ENCODE measurements at regions not wholly inside any gene's neighbourhood (a gene's known extent, or its start where the extent isn't known, plus 50 kb on each side); places are given as distances from the start of the nearest gene placed in this dataset.

DNA sequence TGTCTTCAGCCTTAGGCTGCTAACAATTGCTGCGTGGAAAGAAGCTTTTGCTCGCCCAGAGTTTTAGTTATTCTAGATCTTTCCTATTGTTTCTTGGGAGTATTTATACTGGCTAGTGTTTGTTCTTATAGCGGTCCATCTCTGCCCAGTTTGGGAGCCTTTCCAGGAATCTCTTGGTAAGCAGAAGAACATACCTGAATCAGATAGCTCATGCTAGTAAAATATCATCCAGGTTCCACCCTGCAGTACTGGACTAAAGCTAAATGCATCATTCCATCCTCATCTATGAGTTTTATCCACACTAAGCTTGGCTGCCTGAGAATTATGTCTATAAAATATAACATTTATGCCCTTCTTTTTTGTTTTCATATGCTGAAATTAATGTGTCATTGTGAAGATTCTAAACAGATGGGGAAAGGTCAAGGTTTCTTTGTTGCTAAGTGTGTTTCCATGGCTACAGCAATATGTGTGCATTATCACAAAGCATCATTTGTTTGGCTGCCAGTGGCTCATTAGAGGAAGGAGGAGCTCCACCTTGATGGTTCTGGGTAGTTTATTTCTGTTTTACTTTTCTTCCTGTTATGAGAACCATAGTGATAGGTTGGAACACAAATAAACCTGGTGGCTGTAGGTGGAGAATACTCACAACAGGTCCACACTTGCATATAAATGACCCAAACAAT lies 182.8 kb downstream of the PIK3C3 start:
- DNase-seq = peak; percentile 97

GRCh38 chr18:42141439-42141838 lies 186.4 kb downstream of the PIK3C3 start:
- peak; percentile 44 for DNase-seq

- DNase-seq = peak; percentile 86
Observed at GRCh38 chr18:42155024-42155423, 200.0 kb downstream of the PIK3C3 start.

- DNase-seq = peak; percentile 46
Observed at GRCh38 chr18:42156281-42156680, 201.2 kb downstream of the PIK3C3 start.

- DNase-seq = peak; percentile 95
Observed at GRCh38 chr18:42157420-42157819, 202.4 kb downstream of the PIK3C3 start.

GRCh38 chr18:42157878-42158277 lies 202.8 kb downstream of the PIK3C3 start:
- peak; percentile 94 for DNase-seq

GRCh38 chr18:42159146-42159545 lies 204.1 kb downstream of the PIK3C3 start:
- no peak for DNase-seq

- no peak for DNase-seq
Observed at GRCh38 chr18:42163321-42163720, 208.3 kb downstream of the PIK3C3 start.

- DNase-seq = peak; percentile 68
Observed at GRCh38 chr18:42164556-42164955, 209.5 kb downstream of the PIK3C3 start.

DNA sequence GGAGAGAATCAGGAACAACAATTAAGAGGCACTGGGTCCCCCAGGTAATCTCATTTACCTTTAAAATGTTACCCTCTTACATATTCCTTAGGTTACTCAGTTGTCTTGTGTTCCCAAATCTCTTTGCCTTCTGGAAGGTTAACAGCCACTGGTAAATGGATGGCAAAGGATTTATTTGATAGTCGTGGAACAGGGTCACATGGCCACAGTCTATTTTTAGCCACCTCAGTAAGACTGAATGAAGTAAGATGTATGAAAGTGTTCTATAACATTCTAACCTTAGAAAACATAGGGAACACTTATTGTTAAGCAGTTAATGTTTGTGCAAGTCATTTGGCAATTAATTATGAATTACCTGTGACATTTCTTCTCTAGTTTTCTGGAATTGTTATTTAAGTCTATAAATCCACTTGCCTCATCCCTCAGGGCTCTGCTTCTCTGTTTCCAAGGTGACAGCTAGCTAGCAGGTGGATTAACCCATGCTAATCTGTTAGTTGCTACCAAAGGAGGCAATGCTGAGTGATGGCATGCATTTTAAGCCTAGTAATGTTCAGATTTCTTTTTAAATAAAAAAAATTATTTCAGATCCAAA lies 211.0 kb downstream of the PIK3C3 start:
- peak; percentile 37 for DNase-seq

DNA sequence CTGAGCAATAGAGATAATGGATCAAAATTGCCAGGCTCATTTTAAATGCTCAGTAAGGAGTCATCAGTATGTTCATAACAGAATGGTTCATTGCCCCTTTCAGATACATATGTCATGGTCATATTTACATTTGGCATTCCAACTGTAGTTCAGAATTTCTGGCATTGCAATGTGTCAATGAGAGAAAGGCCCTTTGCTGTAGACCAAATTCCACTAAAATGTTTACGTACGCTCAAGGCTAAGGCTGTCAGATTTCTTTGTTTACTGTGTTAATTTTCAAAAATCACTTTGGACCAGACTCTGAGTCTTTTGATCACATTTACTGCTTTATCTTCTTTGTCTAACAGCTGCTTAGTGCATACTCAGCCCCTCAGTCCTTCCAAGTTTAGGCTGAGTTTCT lies 213.5 kb downstream of the PIK3C3 start:
- no peak for DNase-seq

GRCh38 chr18:42168907-42169306 lies 213.9 kb downstream of the PIK3C3 start:
- no peak for DNase-seq

- no peak for DNase-seq
Observed at GRCh38 chr18:42174909-42175308, 219.9 kb downstream of the PIK3C3 start.

DNA sequence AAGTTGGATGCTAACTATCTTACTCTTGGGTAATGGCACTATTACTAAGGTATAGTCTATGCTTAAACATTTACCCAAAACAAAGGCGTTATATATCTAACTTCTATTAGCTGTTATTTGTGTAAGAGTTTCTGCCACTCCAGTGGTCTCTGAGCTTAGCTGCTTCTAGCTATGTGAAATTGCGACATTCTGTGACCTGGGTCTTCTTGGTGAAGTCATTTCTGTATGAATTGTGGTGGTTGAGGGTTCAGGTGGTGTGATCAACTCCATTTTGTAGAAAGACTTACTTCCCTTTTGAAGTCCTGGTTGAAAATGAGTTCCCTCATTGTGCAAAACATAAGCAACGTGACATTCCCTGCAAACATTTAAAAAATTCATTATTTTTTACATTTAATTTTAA lies 221.6 kb downstream of the PIK3C3 start:
- DNase-seq = no peak

GRCh38 chr18:42177390-42177789 lies 222.4 kb downstream of the PIK3C3 start:
- no peak for DNase-seq

- peak; percentile 53 for DNase-seq
Observed at GRCh38 chr18:42178376-42179080, 223.5 kb downstream of the PIK3C3 start.

DNA sequence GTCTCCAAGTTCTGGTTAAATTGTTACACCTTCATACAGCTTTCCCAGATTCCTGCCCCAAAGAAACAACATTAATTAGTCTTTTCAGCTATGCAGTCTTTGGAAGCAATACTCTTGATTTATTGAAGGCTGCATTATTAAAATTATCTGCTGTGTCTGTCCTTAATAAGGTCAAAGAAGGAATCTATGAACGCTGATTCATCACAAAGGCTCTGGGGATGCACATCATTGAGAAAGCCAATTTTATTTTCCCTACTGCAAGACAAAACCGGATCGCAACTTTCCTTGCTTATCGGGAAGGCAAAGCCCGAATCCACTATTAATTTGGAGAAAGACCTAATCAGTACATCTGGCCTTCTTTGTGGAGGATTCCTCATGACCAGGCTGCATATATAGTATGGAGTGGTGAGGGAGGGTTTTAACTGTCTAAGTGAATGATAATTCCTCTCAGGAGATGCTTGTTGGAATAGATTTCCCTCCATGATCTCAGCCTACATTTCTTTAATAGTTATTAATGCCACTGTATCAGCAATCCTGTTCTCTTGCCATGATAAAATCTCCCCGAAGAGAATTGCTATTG lies 224.6 kb downstream of the PIK3C3 start:
- no peak for DNase-seq

- peak; percentile 39 for DNase-seq
Observed at GRCh38 chr18:42181474-42181873, 226.4 kb downstream of the PIK3C3 start.

GRCh38 chr18:42182728-42183700 lies 228.0 kb downstream of the PIK3C3 start:
- DNase-seq = peak; percentile 38

GRCh38 chr18:42183746-42184145 lies 228.7 kb downstream of the PIK3C3 start:
- no peak for DNase-seq

DNA sequence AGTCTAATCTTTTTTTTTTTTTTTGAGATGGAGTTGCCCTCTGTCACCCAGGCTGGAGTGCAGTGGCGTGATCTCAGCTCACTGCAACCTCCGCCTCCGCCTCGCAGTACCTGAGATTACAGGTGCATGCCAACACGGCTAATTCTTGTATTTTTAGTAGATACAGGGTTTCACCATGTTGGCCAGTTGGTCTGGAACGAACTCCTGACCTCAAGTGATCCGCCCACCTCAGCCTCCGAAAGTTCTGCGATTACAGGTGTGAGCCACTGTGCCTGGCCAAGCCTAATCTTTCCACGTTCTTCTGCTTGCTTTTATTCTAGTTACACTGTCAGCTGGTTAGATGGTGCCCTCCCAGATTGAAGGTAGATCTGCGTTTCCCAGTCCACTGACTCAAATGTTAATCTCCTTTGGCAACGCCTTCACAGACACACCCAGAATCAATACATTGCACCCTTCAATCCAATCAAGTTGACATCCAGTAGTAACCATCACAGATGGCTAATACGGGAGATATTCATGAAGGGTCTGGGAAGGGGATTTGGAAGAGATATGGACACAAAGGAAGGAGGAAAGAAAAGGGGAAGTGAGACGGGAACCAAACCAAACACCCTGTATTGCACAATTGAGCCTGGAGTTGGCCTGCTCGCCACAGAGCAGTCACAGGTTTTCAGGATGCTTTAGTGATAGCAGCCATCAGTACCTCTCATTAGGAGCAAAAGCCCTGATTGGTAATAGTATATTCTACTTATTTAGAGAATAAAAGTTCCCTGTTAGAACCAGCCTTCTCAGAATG lies 229.8 kb downstream of the PIK3C3 start:
- no peak for DNase-seq

GRCh38 chr18:42185486-42185885 lies 230.5 kb downstream of the PIK3C3 start:
- DNase-seq = peak; percentile 73
